H1 (cell line): ENCODE measurements at regions not wholly inside any gene's neighbourhood (a gene's known extent, or its start where the extent isn't known, plus 50 kb on each side); places are given as distances from the start of the nearest gene placed in this dataset.

ENCODE experiments used
- CTCF ChIA-PET: fragments of 300-600 bp; sonication (Branson Sonifier 250); formaldehyde crosslinking; loops from one replicate; lab custom pipeline; 2021; ENCODE audit not compliant: partially characterized antibody; lab: Charles Lee
- POLR2A ChIA-PET: fragments of 300-600 bp; sonication (Branson Sonifier 250); formaldehyde crosslinking; loops from one replicate; lab custom pipeline; 2021; ENCODE audit warnings: inconsistent platforms; ENCODE audit not compliant: partially characterized antibody; lab: Charles Lee
- DNase-seq, 2 experiments: peaks; one replicate each; pipeline versions ENCODE4 v3.0.0 to v3.0.0-alpha.2; 2010 to 2022; ENCODE audit warnings: low spot score in 2 of 2, low read depth in 1 of 2, mixed read lengths in 1 of 2
- FAIRE-seq: peaks from 2 replicates; lab custom pipeline; 2011; peaks lifted over from hg19 to GRCh38; lab: Jason Lieb, UNC
- H2AFZ ChIP-seq: 2 replicates; pipeline ENCODE4 v1.8.1; 2012; ENCODE audit warnings: low read length, inconsistent platforms
- H2AK5ac ChIP-seq: 2 replicates; pipeline ENCODE4 v1.6.1; 2013; ENCODE audit warnings: low read depth, low read length
- H2BK120ac ChIP-seq: replicated peaks from 2 replicates; pipeline ENCODE3; 2013; ENCODE audit warnings: low read depth, low read length, inconsistent platforms
- H2BK12ac ChIP-seq: 2 replicates; pipeline ENCODE4 v1.6.1; 2013; ENCODE audit warnings: low read depth, low read length
- H2BK15ac ChIP-seq: 2 replicates; pipeline ENCODE4 v1.6.1; 2013; ENCODE audit warnings: low read length
- H2BK20ac ChIP-seq: 2 replicates; pipeline ENCODE4 v1.6.1; 2013; ENCODE audit warnings: low read length
- H2BK5ac ChIP-seq: 2 replicates; pipeline ENCODE4 v1.6.1; 2013; ENCODE audit warnings: low read depth, low read length
- H3K14ac ChIP-seq: 2 replicates; pipeline ENCODE4 v1.6.1; 2013; ENCODE audit warnings: inconsistent platforms; ENCODE audit not compliant: insufficient read length
- H3K18ac ChIP-seq: 2 replicates; pipeline ENCODE4 v1.6.1; 2013; ENCODE audit warnings: low read length; ENCODE audit errors: extremely low read depth
- H3K23ac ChIP-seq: 2 replicates; pipeline ENCODE4 v1.6.1; 2013; ENCODE audit warnings: inconsistent platforms; ENCODE audit not compliant: insufficient read length
- H3K23me2 ChIP-seq: 2 replicates; pipeline ENCODE4 v1.6.1; 2013; ENCODE audit warnings: low read depth, low read length
- H3K27ac ChIP-seq: 2 replicates; pipeline ENCODE4 v1.6.1; 2011; ENCODE audit warnings: low read depth, low read length, inconsistent platforms
- H3K27me3 ChIP-seq, 4 experiments: replicated peaks in 1 of 4; 1 replicate in 1 of 4; 2 replicates in 3 of 4; pipeline versions ENCODE4 v1.6.1 to v1.8.1; 2011 to 2013; ENCODE audit warnings: low read length in 3 of 4, mild to moderate bottlenecking in 3 of 4, inconsistent platforms in 2 of 4, mixed read lengths in 2 of 4, moderate library complexity in 1 of 4; ENCODE audit not compliant: control insufficient read depth in 3 of 4, insufficient read depth in 3 of 4; ENCODE audit errors: extremely low read depth in 1 of 4
- H3K36me3 ChIP-seq, 4 experiments: 2 replicates each; pipeline versions ENCODE4 v1.6.1 to v1.8.1; 2011 to 2013; ENCODE audit warnings: mild to moderate bottlenecking in 4 of 4, low read length in 3 of 4, moderate library complexity in 2 of 4, control low read depth in 1 of 4, inconsistent platforms in 1 of 4; ENCODE audit not compliant: insufficient read depth in 4 of 4, control insufficient read depth in 2 of 4
- H3K4ac ChIP-seq: replicated peaks from 2 replicates; pipeline ENCODE3; 2013; ENCODE audit warnings: low read length, low read depth, mixed read lengths, inconsistent platforms; ENCODE audit not compliant: insufficient read length
- H3K4me1 ChIP-seq, 4 experiments: replicated peaks in 1 of 4; 1 replicate in 1 of 4; 2 replicates in 3 of 4; pipeline versions ENCODE4 v1.6.1 to v1.8.1; 2011 to 2013; ENCODE audit warnings: low read length in 3 of 4, inconsistent platforms in 2 of 4, mixed read lengths in 1 of 4; ENCODE audit not compliant: insufficient read depth in 4 of 4, control insufficient read depth in 3 of 4
- H3K4me2 ChIP-seq, 2 experiments: 2 replicates each; pipeline versions ENCODE4 v1.6.1 to v1.8.1; 2011 to 2013; ENCODE audit warnings: low read depth in 2 of 2, low read length in 2 of 2, control low read depth in 1 of 2, inconsistent platforms in 1 of 2, mild to moderate bottlenecking in 1 of 2; ENCODE audit not compliant: insufficient read depth in 1 of 2
- H3K4me3 ChIP-seq, 4 experiments: fragments of 200-600, 300-600 bp in 1 of 4; sonication (generic), shearing (Covaris generic), sonication (Bioruptor Twin) in 1 of 4; 2 replicates each; pipeline versions ENCODE4 v1.5.1 to v1.8.1; 2011 to 2016; ENCODE audit warnings: low read length in 4 of 4, low read depth in 3 of 4, control low read depth in 2 of 4, inconsistent platforms in 2 of 4, mild to moderate bottlenecking in 2 of 4, mixed read lengths in 1 of 4, moderate library complexity in 1 of 4; ENCODE audit not compliant: insufficient read depth in 2 of 4; ENCODE audit errors: extremely low read depth in 1 of 4
- H3K56ac ChIP-seq: replicated peaks from 2 replicates; pipeline ENCODE3; 2013; ENCODE audit warnings: low read depth, mild to moderate bottlenecking, mixed read lengths, low read length, inconsistent platforms; ENCODE audit not compliant: insufficient read length
- H3K79me1 ChIP-seq: 2 replicates; pipeline ENCODE4 v1.6.1; 2013; ENCODE audit warnings: low read depth, low read length, control low read depth
- H3K79me2 ChIP-seq, 2 experiments: 2 replicates each; pipeline versions ENCODE4 v1.6.1 to v1.8.1; 2012 to 2013; ENCODE audit warnings: low read length in 2 of 2, mild to moderate bottlenecking in 2 of 2, inconsistent platforms in 1 of 2; ENCODE audit not compliant: insufficient read depth in 2 of 2, control insufficient read depth in 1 of 2
- H3K9ac ChIP-seq, 4 experiments: replicated peaks in 1 of 4; 1 replicate in 1 of 4; 2 replicates in 3 of 4; pipeline versions ENCODE4 v1.6.1 to v1.8.1; 2011 to 2013; ENCODE audit warnings: low read depth in 3 of 4, low read length in 3 of 4, control low read depth in 2 of 4, mild to moderate bottlenecking in 2 of 4, moderate library complexity in 2 of 4, inconsistent platforms in 1 of 4; ENCODE audit errors: extremely low read depth in 1 of 4
- H3K9me3 ChIP-seq, 2 experiments: 2 replicates each; pipeline versions ENCODE4 v1.6.1 to v1.8.1; 2012 to 2013; ENCODE audit warnings: mild to moderate bottlenecking in 2 of 2, moderate library complexity in 2 of 2, control low read depth in 1 of 2, inconsistent platforms in 1 of 2, low read depth in 1 of 2, low read length in 1 of 2, mixed read lengths in 1 of 2; ENCODE audit not compliant: insufficient read depth in 2 of 2
- H4K20me1 ChIP-seq, 2 experiments: replicated peaks in 1 of 2; 2 replicates each; pipeline versions ENCODE3 to v1.8.1; 2011 to 2013; ENCODE audit warnings: inconsistent platforms in 2 of 2, low read length in 2 of 2, mild to moderate bottlenecking in 1 of 2; ENCODE audit not compliant: insufficient read depth in 2 of 2, control insufficient read depth in 1 of 2
- H4K5ac ChIP-seq: 2 replicates; pipeline ENCODE4 v1.6.1; 2013; ENCODE audit warnings: low read length, low read depth, mixed read lengths, inconsistent platforms; ENCODE audit not compliant: insufficient read length
- H4K8ac ChIP-seq: 2 replicates; pipeline ENCODE4 v1.8.0; 2013; ENCODE audit warnings: mild to moderate bottlenecking, moderate library complexity, low read length, inconsistent platforms; ENCODE audit not compliant: insufficient read depth; ENCODE audit errors: extremely low read depth
- H4K91ac ChIP-seq: replicated peaks from 2 replicates; pipeline ENCODE3; 2013; ENCODE audit warnings: low read length, mixed read lengths, inconsistent platforms; ENCODE audit not compliant: insufficient read length
- CHD1 ChIP-seq: IDR thresholded peaks from 2 replicates; pipeline ENCODE4 v1.6.1; 2012; ENCODE audit warnings: low read depth, low read length, improper control_type of control experiment
- CREB1 ChIP-seq: IDR thresholded peaks from 2 replicates; pipeline ENCODE4 v1.6.1; 2012; ENCODE audit warnings: inconsistent platforms
- HDAC2 ChIP-seq, 2 experiments: fragments of 300-600 bp in 1 of 2; sonication (generic) in 1 of 2; IDR thresholded peaks; 2 replicates each; pipeline ENCODE4 v1.6.1; 2011 to 2012; ENCODE audit warnings: low read depth in 2 of 2, low read length in 2 of 2, mild to moderate bottlenecking in 2 of 2, moderate library complexity in 2 of 2, borderline replicate concordance in 1 of 2, inconsistent platforms in 1 of 2
- PHF8 ChIP-seq: fragments of 200-600 bp; sonication (generic); conservative IDR thresholded peaks from 2 replicates; pipeline ENCODE4 v1.7.1; 2012; ENCODE audit warnings: low read depth, mild to moderate bottlenecking, inconsistent platforms, low read length, moderate library complexity
- POLR2AphosphoS5 ChIP-seq: IDR thresholded peaks from 2 replicates; pipeline ENCODE4 v1.6.1; 2011; ENCODE audit warnings: low read depth, low read length
- RBBP5 ChIP-seq: IDR thresholded peaks from 2 replicates; pipeline ENCODE4 v1.7.1; 2012; ENCODE audit warnings: low read depth, mild to moderate bottlenecking, inconsistent platforms, low read length, moderate library complexity, borderline replicate concordance
- SRF ChIP-seq: IDR thresholded peaks from 2 replicates; pipeline ENCODE4 v1.6.1; 2011; ENCODE audit warnings: mild to moderate bottlenecking, low read depth, low read length, moderate library complexity
- TAF7 ChIP-seq: optimal IDR thresholded peaks from 2 replicates; pipeline ENCODE3; 2011; ENCODE audit warnings: low read depth, mild to moderate bottlenecking, inconsistent platforms, low read length, moderate library complexity, borderline replicate concordance
- TCF12 ChIP-seq: IDR thresholded peaks from 2 replicates; pipeline ENCODE4 v1.6.1; 2011; ENCODE audit warnings: low read depth, mild to moderate bottlenecking, low read length
- YY1 ChIP-seq: IDR thresholded peaks from 2 replicates; pipeline ENCODE4 v1.6.1; 2011; ENCODE audit warnings: low read depth, mild to moderate bottlenecking, low read length
- WGBS, 2 experiments: shearing (Covaris generic) in 1 of 2; methylation state at CpG; one replicate each; pipeline versions ENCODE4 v1.1.6 to v1.1.7; 2013 to 2015; ENCODE audit warnings: low lambda C conversion rate in 2 of 2, mixed read lengths in 2 of 2, inconsistent platforms in 1 of 2, low coverage in 1 of 2, missing lambda C conversion rate in 1 of 2; ENCODE audit not compliant: insufficient replicate concordance in 2 of 2, insufficient coverage in 1 of 2, insufficient read length in 1 of 2; ENCODE audit errors: extremely low coverage in 1 of 2, missing lambda C conversion rate in 1 of 2; 5-methylcytosine and 5-hydroxymethylcytosine counted together
- TF ChIP-seq, protein P1 (sequence below), 3 experiments: IDR thresholded peaks; 1 replicate in 2 of 3; 2 replicates in 1 of 3; pipeline versions ENCODE4 v1.5.1 to v1.6.1; 2011; ENCODE audit warnings: low read length in 3 of 3, mild to moderate bottlenecking in 3 of 3, inconsistent platforms in 2 of 3, low read depth in 1 of 3, moderate library complexity in 1 of 3; ENCODE audit not compliant: insufficient read depth in 1 of 3; ENCODE audit errors: control extremely low read depth in 1 of 3
- TF ChIP-seq, protein P2 (sequence below): IDR thresholded peaks from 2 replicates; pipeline ENCODE4 v1.6.1; 2011; ENCODE audit warnings: low read depth, mild to moderate bottlenecking, low read length; ENCODE audit not compliant: insufficient read depth

DNA sequence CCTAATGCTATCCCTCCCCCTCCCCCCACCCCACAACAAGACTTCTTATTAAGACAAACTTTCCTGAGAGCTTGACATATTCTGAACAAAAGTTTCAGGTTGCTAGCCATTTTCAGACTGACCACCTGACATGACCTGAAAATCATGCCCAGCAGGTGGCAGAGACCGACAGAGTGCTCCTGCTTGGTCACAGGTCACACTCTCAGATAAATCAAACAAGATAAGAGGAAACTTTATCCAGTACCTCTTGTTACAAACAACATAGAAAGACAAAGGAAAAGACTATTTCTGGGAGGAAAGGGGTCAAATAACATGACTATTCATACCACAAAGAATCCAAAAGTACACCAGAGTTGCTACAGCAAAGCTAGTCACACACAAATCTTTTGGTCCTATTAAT is 107.4 kb downstream of the TMEM200C start:
- H3K36me3 ChIP-seq = no peaks in the 10 kb centered on the region
- no peak overlapping the region for H2AK5ac ChIP-seq
- CTCF ChIA-PET = no interaction called here
- no peak overlapping the region for H4K91ac ChIP-seq
- no peaks in the 10 kb centered on the region for H3K4me1 ChIP-seq
- DNase-seq (no peak), FAIRE-seq (no peak)
- no peaks in the 10 kb centered on the region for H4K20me1 ChIP-seq
- WGBS, 2 experiments = 71% methylated on average over 1 of the region's 1 CpG; no CpG with 5 or more reads in 1 of the 2 experiments
- no peak overlapping the region for H3K4ac ChIP-seq
- H3K18ac ChIP-seq = no peak overlapping the region
- peaks cover 0 to 3% of the 10 kb centered on the region in 2 experiments; a peak in 1 of 4 replicates for H3K9me3 ChIP-seq
- no peak overlapping the region for H2BK20ac ChIP-seq
- no peak overlapping the region for H3K27ac ChIP-seq
- H3K23ac ChIP-seq = no peak overlapping the region
- no peaks in the 10 kb centered on the region for H3K79me1 ChIP-seq
- no peak overlapping the region for H2BK15ac ChIP-seq
- H3K4me2 ChIP-seq = no peak overlapping the region
- no peak overlapping the region for H2BK5ac ChIP-seq
- no peak overlapping the region for H4K5ac ChIP-seq
- no peaks in the 10 kb centered on the region for H3K23me2 ChIP-seq
- no peaks in the 10 kb centered on the region for H3K79me2 ChIP-seq
- H2BK120ac ChIP-seq = no peak overlapping the region
- H4K8ac ChIP-seq = no peak overlapping the region
- H3K14ac ChIP-seq = no peak overlapping the region
- POLR2A ChIA-PET = no interaction called here
- no peak overlapping the region for H2BK12ac ChIP-seq
- no peak overlapping the region for H3K9ac ChIP-seq
- H3K27me3 ChIP-seq = no peaks in the 10 kb centered on the region
- H2AFZ ChIP-seq = 0 out of 2 replicates have a peak overlapping the region, but pooled peaks have one; percentile 13
- no peak overlapping the region for H3K56ac ChIP-seq
- no peak overlapping the region for H3K4me3 ChIP-seq
- TF ChIP-seq, protein P1, sequence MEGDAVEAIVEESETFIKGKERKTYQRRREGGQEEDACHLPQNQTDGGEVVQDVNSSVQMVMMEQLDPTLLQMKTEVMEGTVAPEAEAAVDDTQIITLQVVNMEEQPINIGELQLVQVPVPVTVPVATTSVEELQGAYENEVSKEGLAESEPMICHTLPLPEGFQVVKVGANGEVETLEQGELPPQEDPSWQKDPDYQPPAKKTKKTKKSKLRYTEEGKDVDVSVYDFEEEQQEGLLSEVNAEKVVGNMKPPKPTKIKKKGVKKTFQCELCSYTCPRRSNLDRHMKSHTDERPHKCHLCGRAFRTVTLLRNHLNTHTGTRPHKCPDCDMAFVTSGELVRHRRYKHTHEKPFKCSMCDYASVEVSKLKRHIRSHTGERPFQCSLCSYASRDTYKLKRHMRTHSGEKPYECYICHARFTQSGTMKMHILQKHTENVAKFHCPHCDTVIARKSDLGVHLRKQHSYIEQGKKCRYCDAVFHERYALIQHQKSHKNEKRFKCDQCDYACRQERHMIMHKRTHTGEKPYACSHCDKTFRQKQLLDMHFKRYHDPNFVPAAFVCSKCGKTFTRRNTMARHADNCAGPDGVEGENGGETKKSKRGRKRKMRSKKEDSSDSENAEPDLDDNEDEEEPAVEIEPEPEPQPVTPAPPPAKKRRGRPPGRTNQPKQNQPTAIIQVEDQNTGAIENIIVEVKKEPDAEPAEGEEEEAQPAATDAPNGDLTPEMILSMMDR (IDR thresholded peaks at IDR 0.05; ENCODE audit: control extremely low read depth in 1 of 3, insufficient read depth in 1 of 3, low read depth in 1 of 3, low read length in 3 of 3) = no peak
- no peak for TF ChIP-seq CHD1
- no peak for TF ChIP-seq SRF
- no peak for TF ChIP-seq PHF8
- TF ChIP-seq YY1 = no peak
- no peak for TF ChIP-seq CREB1
- no peak for TF ChIP-seq TCF12
- TF ChIP-seq POLR2AphosphoS5 = no peak
- TF ChIP-seq, protein P2, sequence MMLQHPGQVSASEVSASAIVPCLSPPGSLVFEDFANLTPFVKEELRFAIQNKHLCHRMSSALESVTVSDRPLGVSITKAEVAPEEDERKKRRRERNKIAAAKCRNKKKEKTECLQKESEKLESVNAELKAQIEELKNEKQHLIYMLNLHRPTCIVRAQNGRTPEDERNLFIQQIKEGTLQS = no peak
- no peak for TF ChIP-seq HDAC2 (IDR thresholded peaks at IDR 0.05; ENCODE audit: borderline replicate concordance in 1 of 2, low read depth in 2 of 2, low read length in 2 of 2)
- TF ChIP-seq TAF7 = no peak
- no peak for TF ChIP-seq RBBP5
